AG04449 (cell line): ENCODE measurements at regions not wholly inside any gene's neighbourhood (a gene's known extent, or its start where the extent isn't known, plus 50 kb on each side); places are given as distances from the start of the nearest gene placed in this dataset.
"Not testable (repeated sequence)": the region's sequence is repeated elsewhere in the genome, so short reads cannot be mapped to it uniquely, and the experiment has no call there.

Experiments
- CTCF ChIA-PET: fragments of 350-600 bp; formaldehyde crosslinking; extraction: SDS; loops from one replicate; lab custom pipeline; 2021; ENCODE audit warnings: antibody characterized with exemption; lab: Yijun Ruan, JAX
- POLR2A ChIA-PET: fragments of 400-600, 350-600 bp; formaldehyde crosslinking; extraction: SDS; loops from one replicate; lab custom pipeline; 2020; ENCODE audit warnings: antibody characterized with exemption, inconsistent platforms; lab: Yijun Ruan, JAX
- DNase-seq: peaks from one replicate; pipeline ENCODE4 v3.0.0-alpha.2; 2010; ENCODE audit warnings: low read depth, low spot score
- H3K4me3 ChIP-seq: 2 replicates; pipeline ENCODE4 v1.5.1; 2011; ENCODE audit warnings: low read depth, mild to moderate bottlenecking, control low read depth, low read length
- CTCF ChIP-seq: IDR thresholded peaks from one replicate; pipeline ENCODE4 v1.5.1; 2011; ENCODE audit warnings: mild to moderate bottlenecking, moderate library complexity, low read length, control low read depth, inconsistent platforms; ENCODE audit not compliant: insufficient read depth; ENCODE audit errors: missing control alignments

DNA sequence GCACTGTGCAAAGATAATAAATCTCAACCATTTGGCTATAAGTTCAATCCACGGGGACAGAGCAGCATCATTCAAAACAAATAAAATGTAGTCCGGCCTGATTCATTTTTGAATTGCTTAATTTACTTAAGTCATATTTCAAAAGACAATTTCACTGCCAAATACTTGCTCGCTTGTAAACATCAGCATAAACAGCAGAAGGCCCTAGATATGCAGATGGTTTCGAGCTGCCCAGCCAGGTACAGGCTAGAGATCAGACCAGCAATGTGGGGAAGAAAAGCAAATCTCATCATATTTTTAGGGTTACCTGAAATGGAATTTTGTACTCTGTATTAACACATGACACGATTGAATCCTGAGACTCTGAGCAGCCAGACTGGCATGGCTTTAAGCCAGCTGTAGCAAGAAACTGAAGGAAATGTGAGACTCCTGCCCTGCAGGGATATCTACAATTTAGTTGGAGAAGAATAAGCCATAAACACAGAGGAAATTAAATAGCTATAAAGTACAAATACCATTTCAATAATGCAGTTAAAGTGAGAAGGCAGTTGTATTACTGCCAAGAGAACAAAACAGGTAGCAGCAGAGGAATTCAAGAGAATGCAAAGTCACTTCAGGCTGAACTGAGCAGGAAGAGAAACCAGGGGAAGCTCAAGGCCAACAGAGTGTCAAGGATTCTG, 440.3 kb downstream of the ETS1 start:
- ChIA-PET POLR2A (no interaction called here), CTCF (interaction anchor here (0.7 to 3.9 kb wide), 3 partner anchors 11 to 684 kb away, joined by 3 to 72 read pairs (median 4); no protein-coding TSS in a partner anchor)
- H3K4me3 ChIP-seq = no peak overlapping the region
- no peak for TF ChIP-seq CTCF
- no peak for DNase-seq

- CTCF ChIA-PET, POLR2A ChIA-PET, DNase-seq, H3K4me3 ChIP-seq: not testable (repeated sequence)
These were observed 447.1 kb downstream of the ETS1 start for GRCh38 chr11:128140293-128140692.

DNA sequence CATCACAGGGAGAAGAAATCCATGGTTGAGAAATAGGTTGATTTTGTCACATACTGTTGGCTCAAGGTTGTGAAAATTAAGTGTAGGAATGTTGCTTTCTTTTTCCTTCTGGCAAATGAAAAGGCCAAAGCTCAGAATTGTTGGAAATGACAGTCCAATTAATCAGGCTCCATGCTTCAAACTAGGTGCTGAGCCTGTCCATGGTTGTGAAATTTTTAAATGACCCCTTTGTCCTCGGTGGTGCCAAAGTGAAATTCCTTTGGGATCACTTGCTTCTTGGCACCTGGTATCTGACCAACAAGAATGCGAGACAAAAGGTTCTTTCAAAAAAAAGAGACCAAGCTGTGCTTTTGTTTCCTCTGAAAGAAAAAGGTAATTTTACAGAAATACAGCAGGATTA, 451.9 kb downstream of the ETS1 start:
- no peak for DNase-seq
- CTCF ChIA-PET = interaction anchor here (8.3 kb wide), 1 partner anchor 23 kb away, joined by 55 read pairs; no protein-coding TSS in a partner anchor
- TF ChIP-seq CTCF = no peak
- POLR2A ChIA-PET = no interaction called here
- H3K4me3 ChIP-seq = no peak overlapping the region

GRCh38 chr11:128133501-128133900, 453.9 kb downstream of the ETS1 start:
- TF ChIP-seq CTCF = no peak
- POLR2A ChIA-PET = no interaction called here
- no peak for DNase-seq
- no peak overlapping the region for H3K4me3 ChIP-seq
- CTCF ChIA-PET = interaction anchor here (1.6 to 8.3 kb wide), 2 partner anchors 17 to 25 kb away, joined by 3 to 55 read pairs; no protein-coding TSS in a partner anchor

DNA sequence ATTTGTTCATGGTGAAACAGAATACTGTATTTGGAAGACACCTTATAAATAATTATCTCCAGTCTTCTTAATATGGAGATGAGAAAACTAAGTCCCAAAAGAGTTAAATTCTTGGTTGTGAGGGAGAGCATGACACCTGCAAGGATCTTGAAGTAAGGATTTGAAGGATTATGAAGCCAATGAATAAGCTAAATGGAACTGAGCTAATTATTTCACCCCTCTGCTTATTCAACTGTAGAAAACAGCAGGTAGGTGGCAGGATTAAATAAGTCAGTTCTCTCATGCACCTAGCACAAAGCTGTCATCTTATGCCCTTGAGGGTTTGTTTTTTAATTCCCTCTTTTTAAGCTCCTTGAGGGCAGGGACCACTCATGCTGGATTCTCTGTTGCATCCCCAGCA, 457.3 kb downstream of the ETS1 start:
- CTCF ChIA-PET = interaction anchor here (1.4 to 8.3 kb wide), 2 partner anchors 28 to 98 kb away, joined by 4 to 55 read pairs; no protein-coding TSS in a partner anchor
- no peak for TF ChIP-seq CTCF
- POLR2A ChIA-PET = no interaction called here
- H3K4me3 ChIP-seq = no peak overlapping the region
- DNase-seq = no peak

- ChIA-PET POLR2A (no interaction called here), CTCF (interaction anchor here (2.5 kb wide), 1 partner anchor 32 kb away, joined by 9 read pairs; no protein-coding TSS in a partner anchor)
- DNase-seq = no peak
- no peak for TF ChIP-seq CTCF
- H3K4me3 ChIP-seq = no peak overlapping the region
These were observed 461.6 kb downstream of the ETS1 start for GRCh38 chr11:128125723-128126122.
